Right atrium auricular region (tissue), 2 donors: ENCODE measurements at regions not wholly inside any gene's neighbourhood (a gene's known extent, or its start where the extent isn't known, plus 50 kb on each side); places are given as distances from the start of the nearest gene placed in this dataset.

ENCODE experiments used
- DNase-seq: peaks from one replicate; pipeline ENCODE4 v3.0.0-alpha.2; 2019; ENCODE audit warnings: low spot score
- H3K27ac ChIP-seq, 2 donors: fragments of 200-600 bp; sonication (generic); 1 replicate in 1 of 2; 2 replicates in 1 of 2; pipeline ENCODE4 v1.5.1; 2016 to 2019
- H3K27me3 ChIP-seq, 2 donors: fragments of 200-600 bp; sonication (generic); one replicate each; pipeline versions ENCODE4 v1.5.1 to v1.6.0; 2017 to 2019
- H3K36me3 ChIP-seq: fragments of 200-600 bp; sonication (generic); one replicate; pipeline ENCODE4 v1.5.1; 2016
- H3K4me1 ChIP-seq, 2 donors: fragments of 200-600 bp; sonication (generic); one replicate each; pipeline versions ENCODE4 v1.5.1 to v1.6.0; 2017 to 2019
- H3K4me3 ChIP-seq, 2 donors: fragments of 200-600 bp; sonication (generic); 1 replicate in 1 of 2; 2 replicates in 1 of 2; pipeline ENCODE4 v1.5.1; 2017 to 2019; ENCODE audit warnings: mild to moderate bottlenecking in 1 of 2, moderate library complexity in 1 of 2
- H3K9me3 ChIP-seq, 2 donors: fragments of 200-600 bp; sonication (generic); one replicate each; pipeline ENCODE4 v1.5.1; 2019
- TF ChIP-seq, protein P1 (sequence below), 2 donors: fragments of 200-600 bp; sonication (generic); IDR thresholded peaks; one replicate each; pipeline ENCODE4 v1.5.1; 2019; ENCODE audit warnings: antibody characterized with exemption in 2 of 2

DNA sequence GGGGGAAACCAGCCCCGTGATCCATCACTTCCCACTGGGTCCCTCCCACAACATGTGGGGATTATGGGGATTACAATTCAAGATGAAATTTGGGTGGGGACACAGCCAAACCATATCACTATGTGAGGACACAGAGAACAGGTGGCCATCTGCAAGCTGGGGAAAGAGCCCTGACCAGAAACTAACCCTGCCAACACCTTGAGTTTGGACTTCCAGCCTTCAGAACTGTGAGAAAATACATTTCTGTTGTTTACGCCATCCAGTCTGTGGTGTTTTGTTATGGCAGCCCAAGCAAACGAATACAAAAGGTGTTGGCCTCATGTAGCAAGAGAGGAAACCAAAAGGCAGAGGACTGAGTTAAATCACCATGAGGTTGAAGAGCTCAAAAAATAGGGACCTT lies 169.9 kb upstream of the TENM3 start:
- Histone ChIP-seq H3K27ac (no peak overlapping the region), H3K27me3 (no peaks in the 10 kb centered on the region)
- no peak for DNase-seq

DNA sequence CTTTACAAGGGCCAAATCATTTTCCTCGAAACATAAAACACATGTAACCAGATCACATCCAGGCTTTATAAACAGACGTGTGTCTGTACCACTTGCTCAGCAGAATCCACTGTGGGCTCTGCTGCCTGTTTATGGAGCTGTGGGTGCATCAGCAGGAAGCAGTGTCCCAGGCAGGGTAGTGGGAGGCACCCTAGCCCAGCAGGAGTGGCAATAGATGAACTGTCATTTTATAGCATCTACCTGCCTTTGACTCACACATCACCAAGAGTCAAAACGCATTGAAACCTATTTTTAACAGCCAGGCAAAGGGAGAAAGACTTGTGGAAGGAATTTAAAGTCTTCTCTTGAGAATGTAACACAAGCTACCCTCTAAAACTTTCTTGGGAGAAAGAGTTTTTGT lies 169.1 kb upstream of the TENM3 start:
- Histone ChIP-seq H3K36me3 (no peaks in the 10 kb centered on the region), H3K4me1 (no peaks in the 10 kb centered on the region), H3K27me3 (no peaks in the 10 kb centered on the region), H3K27ac (no peak overlapping the region), H3K9me3 (no peaks in the 10 kb centered on the region), H3K4me3 (no peak overlapping the region)
- TF ChIP-seq, protein P1, sequence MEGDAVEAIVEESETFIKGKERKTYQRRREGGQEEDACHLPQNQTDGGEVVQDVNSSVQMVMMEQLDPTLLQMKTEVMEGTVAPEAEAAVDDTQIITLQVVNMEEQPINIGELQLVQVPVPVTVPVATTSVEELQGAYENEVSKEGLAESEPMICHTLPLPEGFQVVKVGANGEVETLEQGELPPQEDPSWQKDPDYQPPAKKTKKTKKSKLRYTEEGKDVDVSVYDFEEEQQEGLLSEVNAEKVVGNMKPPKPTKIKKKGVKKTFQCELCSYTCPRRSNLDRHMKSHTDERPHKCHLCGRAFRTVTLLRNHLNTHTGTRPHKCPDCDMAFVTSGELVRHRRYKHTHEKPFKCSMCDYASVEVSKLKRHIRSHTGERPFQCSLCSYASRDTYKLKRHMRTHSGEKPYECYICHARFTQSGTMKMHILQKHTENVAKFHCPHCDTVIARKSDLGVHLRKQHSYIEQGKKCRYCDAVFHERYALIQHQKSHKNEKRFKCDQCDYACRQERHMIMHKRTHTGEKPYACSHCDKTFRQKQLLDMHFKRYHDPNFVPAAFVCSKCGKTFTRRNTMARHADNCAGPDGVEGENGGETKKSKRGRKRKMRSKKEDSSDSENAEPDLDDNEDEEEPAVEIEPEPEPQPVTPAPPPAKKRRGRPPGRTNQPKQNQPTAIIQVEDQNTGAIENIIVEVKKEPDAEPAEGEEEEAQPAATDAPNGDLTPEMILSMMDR (IDR thresholded peaks at IDR 0.05): no peak
- no peak for DNase-seq

More for the DNA sequence above, 169.9 kb upstream of the TENM3 start:
- H3K9me3 ChIP-seq: no peaks in the 10 kb centered on the region
- H3K4me1 ChIP-seq: no peaks in the 10 kb centered on the region
- TF ChIP-seq, protein P1 (IDR thresholded peaks at IDR 0.05): no peak
- no peaks in the 10 kb centered on the region for H3K36me3 ChIP-seq
- H3K4me3 ChIP-seq: no peak overlapping the region

DNA sequence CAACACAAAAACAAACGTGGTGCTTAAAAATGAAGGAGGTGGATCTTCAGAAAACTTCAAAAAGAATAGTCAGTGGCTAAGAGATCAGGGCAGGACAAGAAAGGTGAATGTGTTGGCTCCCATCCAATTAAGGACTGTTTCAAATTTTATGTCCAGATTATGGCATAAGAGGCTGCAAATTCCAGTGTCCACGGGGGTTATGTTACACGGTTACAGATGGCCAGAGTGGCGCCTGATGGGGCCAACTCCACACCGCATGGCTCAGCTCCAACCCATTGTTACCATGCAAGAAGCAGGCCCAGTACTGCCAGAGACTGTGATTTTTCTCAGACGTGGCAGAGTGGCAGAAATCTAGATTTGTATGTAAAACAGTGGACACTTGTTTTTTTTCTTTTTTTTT lies 168.4 kb upstream of the TENM3 start:
- H3K36me3 ChIP-seq: no peaks in the 10 kb centered on the region
- no peaks in the 10 kb centered on the region for H3K9me3 ChIP-seq
- H3K27ac ChIP-seq: no peak overlapping the region
- H3K27me3 ChIP-seq: no peaks in the 10 kb centered on the region
- TF ChIP-seq, protein P1 (IDR thresholded peaks at IDR 0.05): no peak
- no peak for DNase-seq
- H3K4me3 ChIP-seq: no peak overlapping the region
- H3K4me1 ChIP-seq: no peaks in the 10 kb centered on the region

DNA sequence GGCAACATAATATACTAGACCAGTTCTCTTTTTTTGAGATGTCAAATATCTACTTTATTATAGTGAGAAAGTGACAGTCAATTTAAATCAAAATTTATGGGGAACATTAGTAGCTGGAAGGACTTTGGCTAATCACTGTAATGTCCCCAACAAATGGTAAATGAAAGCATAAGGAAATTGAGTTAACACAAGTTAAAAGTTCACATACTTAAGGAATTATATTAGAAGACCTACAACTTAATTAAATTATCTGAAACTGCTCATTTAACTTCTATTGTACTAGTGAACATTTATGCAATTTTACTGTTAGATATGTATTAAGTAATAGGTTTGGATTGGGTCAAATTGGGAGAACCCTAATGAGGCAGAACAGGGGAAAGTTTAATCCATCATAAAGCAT lies 160.3 kb upstream of the TENM3 start:
- H3K27me3 ChIP-seq: no peaks in the 10 kb centered on the region
- DNase-seq: no peak
- no peaks in the 10 kb centered on the region for H3K9me3 ChIP-seq
- TF ChIP-seq, protein P1 (IDR thresholded peaks at IDR 0.05): no peak
- H3K4me1 ChIP-seq: no peaks in the 10 kb centered on the region
- H3K36me3 ChIP-seq: no peaks in the 10 kb centered on the region
- H3K27ac ChIP-seq: no peak overlapping the region
- no peak overlapping the region for H3K4me3 ChIP-seq

DNA sequence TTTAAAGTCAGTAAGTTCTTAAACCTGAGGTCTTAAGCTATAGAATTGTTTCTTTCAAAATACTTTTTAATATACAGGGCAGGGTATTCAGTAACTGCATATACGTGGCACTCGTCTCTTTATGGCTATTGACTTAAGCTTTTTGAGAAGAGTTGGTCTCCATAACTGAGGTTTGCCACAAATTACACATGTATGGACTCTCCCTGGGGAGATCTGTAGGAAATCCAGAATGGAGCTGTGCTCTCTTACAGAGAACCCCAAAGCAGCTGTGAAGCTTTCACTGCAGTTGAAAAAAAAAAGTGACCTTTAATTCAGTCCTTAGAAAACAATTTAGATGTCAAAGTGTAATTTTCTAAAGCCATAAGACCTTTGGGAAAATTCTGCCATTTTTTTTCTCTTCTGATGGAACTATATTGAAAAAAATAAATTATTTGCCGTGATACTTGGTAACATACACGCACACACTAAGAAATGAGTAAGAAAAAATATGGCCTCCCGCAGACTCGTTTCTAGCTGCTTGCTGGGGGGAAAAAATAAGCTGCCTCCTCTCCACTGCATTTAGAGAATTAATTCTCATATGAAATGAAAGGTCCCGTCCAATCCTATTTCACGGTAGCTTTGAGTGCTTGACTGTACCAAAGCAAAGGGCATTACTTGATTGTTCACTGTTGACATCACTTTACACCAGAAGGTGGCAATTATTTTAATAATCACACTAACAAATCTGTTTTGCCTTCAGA lies 159.4 kb upstream of the TENM3 start:
- Histone ChIP-seq H3K4me1 (no peaks in the 10 kb centered on the region), H3K4me3 (no peak overlapping the region), H3K36me3 (no peaks in the 10 kb centered on the region), H3K27me3 (no peaks in the 10 kb centered on the region), H3K9me3 (no peaks in the 10 kb centered on the region), H3K27ac (no peak overlapping the region)
- TF ChIP-seq, protein P1 (IDR thresholded peaks at IDR 0.05): no peak
- no peak for DNase-seq

DNA sequence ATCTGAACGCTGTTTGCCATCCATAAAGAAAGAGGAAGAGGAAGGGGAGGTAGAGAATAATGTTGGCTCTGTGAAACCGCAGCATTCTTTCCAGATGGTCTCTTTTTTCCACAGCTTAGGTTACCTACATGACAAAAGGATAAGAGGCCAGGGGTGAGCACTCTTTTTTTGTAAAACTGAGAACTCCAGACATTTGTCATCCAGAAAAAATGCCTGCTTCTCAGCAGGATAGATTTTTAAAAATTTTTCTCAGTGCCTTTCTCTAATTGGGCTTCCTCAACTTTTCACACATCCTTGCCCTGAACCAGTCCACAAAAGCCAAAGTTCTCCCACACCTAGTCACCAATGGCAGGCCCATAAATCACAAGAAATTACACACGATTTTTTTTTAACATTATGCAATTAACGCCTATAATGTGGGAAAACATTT lies 158.1 kb upstream of the TENM3 start:
- Histone ChIP-seq H3K36me3 (no peaks in the 10 kb centered on the region), H3K9me3 (no peaks in the 10 kb centered on the region), H3K27me3 (no peaks in the 10 kb centered on the region), H3K27ac (no peak overlapping the region), H3K4me1 (no peaks in the 10 kb centered on the region), H3K4me3 (no peak overlapping the region)
- no peak for DNase-seq
- TF ChIP-seq, protein P1 (IDR thresholded peaks at IDR 0.05): no peak
